ENCODE measurements at regions not wholly inside any gene's neighbourhood (a gene's known extent, or its start where the extent isn't known, plus 50 kb on each side); places are given as distances from the start of the nearest gene placed in this dataset.

DNA sequence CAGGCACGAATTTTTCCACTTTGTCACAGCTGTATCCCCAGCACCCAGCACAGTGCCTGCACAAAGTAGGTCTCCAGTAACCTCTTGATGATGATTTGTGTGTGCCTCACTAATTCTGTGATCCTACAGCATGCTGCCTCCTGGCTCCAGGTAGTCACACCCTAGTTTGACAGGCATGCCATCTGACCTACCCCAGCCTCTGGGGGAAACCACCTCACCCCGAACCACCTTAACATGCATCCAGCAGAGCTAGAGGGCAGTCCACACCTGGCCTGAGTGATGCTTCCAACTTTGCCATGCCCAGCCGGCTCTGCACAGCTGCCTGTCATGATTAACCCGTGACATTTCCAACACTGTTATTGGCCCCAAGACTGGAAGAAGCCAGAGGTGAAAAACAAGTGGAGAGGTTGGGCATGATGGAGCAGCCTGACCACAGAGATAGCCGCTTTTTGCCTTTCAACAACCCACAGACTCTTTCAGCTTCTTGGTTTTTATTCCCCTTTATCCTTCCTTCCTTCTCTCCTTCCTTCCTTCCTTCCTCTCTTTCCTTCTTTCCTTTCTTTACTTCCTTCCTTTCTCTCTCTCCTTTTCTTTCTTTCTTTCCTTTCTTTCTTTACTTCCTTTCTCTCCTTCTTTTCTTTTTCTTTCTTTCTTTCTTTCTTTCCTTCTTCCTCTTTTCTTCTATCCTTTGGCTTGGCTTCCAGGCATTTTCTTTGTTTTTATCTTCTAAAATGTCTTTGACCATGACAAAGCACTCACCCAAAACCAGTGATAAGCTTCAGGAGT, 294.4 kb upstream of the SIX2 start:
- TF ChIP-seq, protein P1, sequence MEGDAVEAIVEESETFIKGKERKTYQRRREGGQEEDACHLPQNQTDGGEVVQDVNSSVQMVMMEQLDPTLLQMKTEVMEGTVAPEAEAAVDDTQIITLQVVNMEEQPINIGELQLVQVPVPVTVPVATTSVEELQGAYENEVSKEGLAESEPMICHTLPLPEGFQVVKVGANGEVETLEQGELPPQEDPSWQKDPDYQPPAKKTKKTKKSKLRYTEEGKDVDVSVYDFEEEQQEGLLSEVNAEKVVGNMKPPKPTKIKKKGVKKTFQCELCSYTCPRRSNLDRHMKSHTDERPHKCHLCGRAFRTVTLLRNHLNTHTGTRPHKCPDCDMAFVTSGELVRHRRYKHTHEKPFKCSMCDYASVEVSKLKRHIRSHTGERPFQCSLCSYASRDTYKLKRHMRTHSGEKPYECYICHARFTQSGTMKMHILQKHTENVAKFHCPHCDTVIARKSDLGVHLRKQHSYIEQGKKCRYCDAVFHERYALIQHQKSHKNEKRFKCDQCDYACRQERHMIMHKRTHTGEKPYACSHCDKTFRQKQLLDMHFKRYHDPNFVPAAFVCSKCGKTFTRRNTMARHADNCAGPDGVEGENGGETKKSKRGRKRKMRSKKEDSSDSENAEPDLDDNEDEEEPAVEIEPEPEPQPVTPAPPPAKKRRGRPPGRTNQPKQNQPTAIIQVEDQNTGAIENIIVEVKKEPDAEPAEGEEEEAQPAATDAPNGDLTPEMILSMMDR (optimal IDR thresholded peaks at IDR 0.05 in 1 of 3, IDR thresholded peaks at IDR 0.05 in 1 of 3, conservative IDR thresholded peaks at IDR 0.05 in 1 of 3; ENCODE audit: extremely low read depth in 1 of 3, insufficient read depth in 2 of 3, low read length in 3 of 3): no peak
- TF ChIP-seq EZH2 (IDR thresholded peaks at IDR 0.05; ENCODE audit: low read length): no peak

Measured in keratinocyte (primary cell).